ENCODE measurements at regions not wholly inside any gene's neighbourhood (a gene's known extent, or its start where the extent isn't known, plus 50 kb on each side); places are given as distances from the start of the nearest gene placed in this dataset.

GRCh38 chr1:34681480-34682451 is 73.1 kb upstream of the GJB5 start:
- no peak for TF ChIP-seq ARNT (IDR thresholded peaks at IDR 0.05)
- TF ChIP-seq HDGF (IDR thresholded peaks at IDR 0.05; ENCODE audit: borderline replicate concordance): no peak
- no peak for TF ChIP-seq FOXM1 (IDR thresholded peaks at IDR 0.05; ENCODE audit: borderline replicate concordance)
- TF ChIP-seq ZNF384 (IDR thresholded peaks at IDR 0.05): no peak
- TF ChIP-seq LEF1 (IDR thresholded peaks at IDR 0.05; ENCODE audit: borderline replicate concordance): no peak
- no peak for TF ChIP-seq ELF4 (IDR thresholded peaks at IDR 0.05)
- no peak for TF ChIP-seq FOXK2 (IDR thresholded peaks at IDR 0.05)
- TF ChIP-seq NFRKB (IDR thresholded peaks at IDR 0.05): no peak
- no peak for TF ChIP-seq PKNOX1 (IDR thresholded peaks at IDR 0.05)
- TF ChIP-seq CTBP1 (IDR thresholded peaks at IDR 0.05; ENCODE audit: borderline replicate concordance): no peak
